H9 (cell line): ENCODE measurements at regions not wholly inside any gene's neighbourhood (a gene's known extent, or its start where the extent isn't known, plus 50 kb on each side); places are given as distances from the start of the nearest gene placed in this dataset.
"Not testable (repeated sequence)": the region's sequence is repeated elsewhere in the genome, so short reads cannot be mapped to it uniquely, and the experiment has no call there.

Source experiments
- DNase-seq: peaks from one replicate; pipeline ENCODE4 v3.0.0-alpha.2; 2017
- H2AFZ ChIP-seq: one replicate; pipeline ENCODE4 v1.6.1; 2013; ENCODE audit warnings: mild to moderate bottlenecking, low read length, control low read depth, moderate library complexity
- H2AK5ac ChIP-seq: 2 replicates; pipeline ENCODE4 v1.6.1; 2013; ENCODE audit warnings: low read length, control low read depth, mixed read lengths; ENCODE audit not compliant: insufficient read length
- H2BK120ac ChIP-seq: one replicate; pipeline ENCODE4 v1.6.1; 2013; ENCODE audit warnings: low read depth, mild to moderate bottlenecking, low read length, control low read depth, inconsistent platforms; ENCODE audit not compliant: poor library complexity, severe bottlenecking
- H2BK12ac ChIP-seq: 2 replicates; pipeline ENCODE4 v1.6.1; 2013; ENCODE audit warnings: low read length, control low read depth, mixed read lengths, low read depth; ENCODE audit not compliant: insufficient read length
- H2BK15ac ChIP-seq: 2 replicates; pipeline ENCODE4 v1.6.1; 2013; ENCODE audit warnings: low read depth, low read length, control low read depth
- H2BK20ac ChIP-seq: one replicate; pipeline ENCODE4 v1.6.1; 2013; ENCODE audit warnings: low read depth, mild to moderate bottlenecking, low read length, control low read depth, inconsistent platforms; ENCODE audit not compliant: poor library complexity, severe bottlenecking
- H2BK5ac ChIP-seq: 2 replicates; pipeline ENCODE4 v1.6.1; 2013; ENCODE audit warnings: low read length, control low read depth, mixed read lengths; ENCODE audit not compliant: insufficient read length
- H3K14ac ChIP-seq: 2 replicates; pipeline ENCODE4 v1.6.1; 2013; ENCODE audit warnings: low read length, control low read depth; ENCODE audit not compliant: insufficient read depth
- H3K18ac ChIP-seq: 2 replicates; pipeline ENCODE4 v1.6.1; 2013; ENCODE audit warnings: low read depth, mild to moderate bottlenecking, mixed read lengths, low read length, control low read depth; ENCODE audit not compliant: insufficient read length
- H3K23ac ChIP-seq: 2 replicates; pipeline ENCODE4 v1.6.1; 2013; ENCODE audit warnings: low read length, control low read depth, mixed read lengths, low read depth; ENCODE audit not compliant: insufficient read length
- H3K23me2 ChIP-seq: 2 replicates; pipeline ENCODE4 v1.6.1; 2013; ENCODE audit warnings: low read depth, mild to moderate bottlenecking, mixed read lengths, low read length, control low read depth; ENCODE audit not compliant: insufficient read length, poor library complexity, severe bottlenecking
- H3K27ac ChIP-seq: 2 replicates; pipeline ENCODE4 v1.5.1; 2013; ENCODE audit warnings: low read length, control low read depth, mixed read lengths, low read depth; ENCODE audit not compliant: insufficient read length
- H3K27me3 ChIP-seq: 2 replicates; pipeline ENCODE4 v1.6.1; 2013; ENCODE audit warnings: low read length, control low read depth, inconsistent platforms; ENCODE audit not compliant: insufficient read depth
- H3K4ac ChIP-seq: 2 replicates; pipeline ENCODE4 v1.6.1; 2013; ENCODE audit warnings: low read depth, mild to moderate bottlenecking, control low read depth, inconsistent platforms, low read length, moderate library complexity
- H3K4me1 ChIP-seq: 2 replicates; pipeline ENCODE4 v1.6.1; 2013; ENCODE audit warnings: low read length, control low read depth, inconsistent platforms; ENCODE audit not compliant: insufficient read depth
- H3K4me2 ChIP-seq: 2 replicates; pipeline ENCODE4 v1.6.1; 2013; ENCODE audit warnings: low read length, control low read depth, mixed read lengths; ENCODE audit not compliant: insufficient read length, insufficient read depth
- H3K56ac ChIP-seq: 2 replicates; pipeline ENCODE4 v1.6.1; 2013; ENCODE audit warnings: low read depth, mild to moderate bottlenecking, mixed read lengths, low read length, control low read depth; ENCODE audit not compliant: insufficient read length
- H3K79me1 ChIP-seq: 2 replicates; pipeline ENCODE4 v1.6.1; 2013; ENCODE audit warnings: low read depth, mild to moderate bottlenecking, moderate library complexity, low read length, control low read depth, inconsistent platforms; ENCODE audit not compliant: insufficient read depth, poor library complexity, severe bottlenecking
- H3K79me2 ChIP-seq: 2 replicates; pipeline ENCODE4 v1.6.1; 2013; ENCODE audit warnings: low read length, control low read depth, inconsistent platforms; ENCODE audit not compliant: insufficient read depth
- H3K9ac ChIP-seq: 2 replicates; pipeline ENCODE4 v1.6.1; 2013; ENCODE audit warnings: low read length, control low read depth, mixed read lengths; ENCODE audit not compliant: insufficient read length; ENCODE audit errors: extremely low read depth
- H3K9me3 ChIP-seq: one replicate; pipeline ENCODE4 v1.6.1; 2013; ENCODE audit warnings: low read depth, low read length, inconsistent platforms; ENCODE audit not compliant: control insufficient read depth
- H3T11ph ChIP-seq: one replicate; pipeline ENCODE4 v1.6.1; 2013; ENCODE audit warnings: mild to moderate bottlenecking, low read length, control low read depth, inconsistent platforms
- H4K20me1 ChIP-seq: one replicate; pipeline ENCODE4 v1.6.1; 2013; ENCODE audit not compliant: control insufficient read depth, insufficient read length, insufficient read depth
- H4K5ac ChIP-seq: 2 replicates; pipeline ENCODE4 v1.6.1; 2013; ENCODE audit warnings: low read depth, mild to moderate bottlenecking, mixed read lengths, low read length, control low read depth; ENCODE audit not compliant: insufficient read length
- H4K8ac ChIP-seq: replicated peaks from 2 replicates; pipeline ENCODE4 v1.6.1; 2013; ENCODE audit warnings: low read length, control low read depth, mixed read lengths, low read depth; ENCODE audit not compliant: insufficient read length
- H4K91ac ChIP-seq: 2 replicates; pipeline ENCODE4 v1.6.1; 2013; ENCODE audit warnings: low read depth, mild to moderate bottlenecking, moderate library complexity, mixed read lengths, low read length, control low read depth; ENCODE audit not compliant: insufficient read length
- H3K27ac Mint-ChIP-seq, 3 experiments: 2 replicates in 2 of 3; 3 replicates in 1 of 3; pipeline ENCODE4 v1.8.0; 2020 to 2021; ENCODE audit warnings: mixed read lengths in 3 of 3, mild to moderate bottlenecking in 1 of 3, moderate library complexity in 1 of 3
- H3K27me3 Mint-ChIP-seq: 2 replicates; pipeline ENCODE4 v1.8.0; 2021; ENCODE audit warnings: low read depth, mild to moderate bottlenecking, moderate library complexity, mixed read lengths
- H3K36me3 Mint-ChIP-seq, 3 experiments: 2 replicates in 2 of 3; 3 replicates in 1 of 3; pipeline ENCODE4 v1.8.0; 2020 to 2021; ENCODE audit warnings: low read depth in 3 of 3, mixed read lengths in 3 of 3; ENCODE audit not compliant: insufficient read depth in 1 of 3
- H3K4me1 Mint-ChIP-seq, 2 experiments: 2 replicates each; pipeline ENCODE4 v1.8.0; 2020; ENCODE audit warnings: mixed read lengths in 2 of 2
- H3K4me3 Mint-ChIP-seq, 2 experiments: 2 replicates in 1 of 2; 3 replicates in 1 of 2; pipeline ENCODE4 v1.8.0; 2020 to 2021; ENCODE audit warnings: mild to moderate bottlenecking in 2 of 2, mixed read lengths in 2 of 2, moderate library complexity in 1 of 2
- H3K9me3 Mint-ChIP-seq, 2 experiments: 2 replicates in 1 of 2; 3 replicates in 1 of 2; pipeline ENCODE4 v1.8.0; 2020; ENCODE audit warnings: mild to moderate bottlenecking in 2 of 2, mixed read lengths in 2 of 2, moderate library complexity in 1 of 2
- CTCF ChIP-seq: fragments of 200-600 bp; sonication (generic); conservative IDR thresholded peaks from 3 replicates; pipeline ENCODE4 v1.8.0; 2021; ENCODE audit warnings: antibody characterized with exemption, mild to moderate bottlenecking
- WGBS: extraction: QIAGEN DNeasy Blood & Tissue Kit; methylation state at CpG from one replicate; pipeline ENCODE4 v1.1.7; 2013; ENCODE audit warnings: missing lambda C conversion rate, low lambda C conversion rate, mixed read lengths; ENCODE audit not compliant: insufficient read length; ENCODE audit errors: extremely low coverage; 5-methylcytosine and 5-hydroxymethylcytosine counted together

DNA sequence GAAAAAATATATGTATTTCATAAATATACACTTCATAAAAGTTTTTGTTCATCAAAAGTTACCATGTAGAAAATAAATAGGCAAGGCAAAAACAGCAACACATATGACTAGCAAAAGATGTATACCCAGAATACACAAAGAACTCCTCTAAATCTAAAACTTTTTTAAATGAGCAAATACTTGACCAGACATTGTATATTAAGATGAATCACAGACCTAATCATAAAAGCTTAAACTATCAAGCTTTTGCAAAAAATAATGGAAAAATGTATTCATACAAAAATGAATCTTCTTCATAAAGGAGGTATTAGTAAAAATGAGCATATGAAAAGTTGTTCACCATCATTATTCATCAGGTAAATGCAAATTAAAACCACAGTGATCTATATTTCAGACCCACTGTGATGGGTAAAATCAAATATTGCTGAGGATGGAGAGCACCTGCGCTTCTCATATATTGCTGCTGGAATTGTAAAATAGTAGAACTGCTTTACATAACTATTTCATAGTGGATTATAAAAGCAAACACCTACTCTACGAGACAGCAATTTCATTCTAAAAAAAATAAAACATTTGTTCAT lies 78.3 kb upstream of the RGS1 start:
- H3K4me3 Mint-ChIP-seq: no peak overlapping the region
- no peaks in the 10 kb centered on the region for H3K27me3 ChIP-seq
- H3T11ph ChIP-seq: no peak overlapping the region
- no peak overlapping the region for H3K27ac Mint-ChIP-seq
- no peak overlapping the region for H3K18ac ChIP-seq
- H3K9me3 ChIP-seq: no peaks in the 10 kb centered on the region
- no peak overlapping the region for H2AFZ ChIP-seq
- H3K23me2 ChIP-seq: no peaks in the 10 kb centered on the region
- no peak overlapping the region for H4K5ac ChIP-seq
- no peak for DNase-seq
- no peak overlapping the region for H2BK120ac ChIP-seq
- no peaks in the 10 kb centered on the region for H4K20me1 ChIP-seq
- H3K9me3 Mint-ChIP-seq: peaks cover 14% of the 10 kb centered on the region in 2 experiments
- no peak overlapping the region for H2AK5ac ChIP-seq
- H3K4ac ChIP-seq: no peak overlapping the region
- H4K91ac ChIP-seq: no peak overlapping the region
- H2BK20ac ChIP-seq: no peak overlapping the region
- H4K8ac ChIP-seq: no peak overlapping the region
- no peaks in the 10 kb centered on the region for H3K27me3 Mint-ChIP-seq
- H3K36me3 Mint-ChIP-seq: peaks cover 8 to 13% (median 12%) of the 10 kb centered on the region in 3 experiments; a peak in 6 of 7 replicates
- H2BK5ac ChIP-seq: no peak overlapping the region
- no peak overlapping the region for H3K27ac ChIP-seq
- H3K4me1 ChIP-seq: no peaks in the 10 kb centered on the region
- H3K14ac ChIP-seq: no peak overlapping the region
- no peak overlapping the region for H3K9ac ChIP-seq
- H3K79me1 ChIP-seq: no peaks in the 10 kb centered on the region
- WGBS: no CpG with 5 or more reads among the region's 2 CpGs
- H3K23ac ChIP-seq: no peak overlapping the region
- H3K79me2 ChIP-seq: no peaks in the 10 kb centered on the region
- no peak overlapping the region for H3K4me2 ChIP-seq
- no peak overlapping the region for H3K56ac ChIP-seq
- no peak overlapping the region for H2BK12ac ChIP-seq
- TF ChIP-seq CTCF: no peak
- H2BK15ac ChIP-seq: no peak overlapping the region
- H3K4me1 Mint-ChIP-seq: peaks cover 3 to 4% of the 10 kb centered on the region in 2 experiments; a peak in 2 of 4 replicates

GRCh38 chr1:192498092-192498491 lies 77.5 kb upstream of the RGS1 start:
- H3K23me2 ChIP-seq, H3K18ac ChIP-seq, H4K8ac ChIP-seq, H4K20me1 ChIP-seq, H2BK120ac ChIP-seq, H4K91ac ChIP-seq, H3K9me3 ChIP-seq, H3K4me3 Mint-ChIP-seq, DNase-seq, H2BK15ac ChIP-seq, H2BK20ac ChIP-seq, H3K23ac ChIP-seq, H3K4ac ChIP-seq, H3K27me3 ChIP-seq, H3T11ph ChIP-seq, H4K5ac ChIP-seq, H3K79me2 ChIP-seq, H3K9ac ChIP-seq, H3K27me3 Mint-ChIP-seq, H3K4me1 Mint-ChIP-seq, H3K14ac ChIP-seq, H3K56ac ChIP-seq, H3K27ac ChIP-seq, H2BK12ac ChIP-seq, H3K4me2 ChIP-seq, H2AFZ ChIP-seq, H2BK5ac ChIP-seq, H3K4me1 ChIP-seq, H2AK5ac ChIP-seq, H3K79me1 ChIP-seq: not testable (repeated sequence)
- H3K27ac Mint-ChIP-seq: peak overlapping the region in 1 of 3 experiments; percentile 76; a peak in 3 of 7 replicates
- peaks cover 14% of the 10 kb centered on the region in 2 experiments for H3K9me3 Mint-ChIP-seq
- WGBS: no CpG with 5 or more reads among the region's 13 CpGs
- peaks cover 8 to 13% (median 12%) of the 10 kb centered on the region in 3 experiments; a peak in 6 of 7 replicates for H3K36me3 Mint-ChIP-seq
